ENCODE measurements at regions not wholly inside any gene's neighbourhood (a gene's known extent, or its start where the extent isn't known, plus 50 kb on each side); places are given as distances from the start of the nearest gene placed in this dataset.

DNA sequence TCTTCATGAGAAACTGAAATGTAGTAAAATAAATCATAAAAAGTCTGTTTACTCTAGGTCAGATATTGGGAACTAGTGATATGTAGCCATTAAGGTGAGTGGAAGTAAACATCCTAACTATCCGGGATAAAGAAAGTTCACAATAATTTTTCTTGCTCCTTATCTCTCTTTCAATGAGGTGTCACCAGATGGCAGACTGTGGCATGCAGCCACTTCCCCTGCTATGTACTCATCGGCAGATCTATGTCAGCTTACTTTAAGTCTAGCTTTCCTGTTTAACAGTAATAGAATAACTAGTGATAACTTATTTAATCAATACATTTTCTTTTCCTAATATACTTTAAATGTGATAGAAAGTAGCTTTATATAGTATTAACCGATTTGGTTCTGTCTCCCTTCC lies 181.9 kb downstream of the NDFIP2 start:
- no peak overlapping the region for H3K4me2 ChIP-seq (ENCODE audit: control insufficient read depth, extremely low read depth, insufficient read depth, low read depth, low read length)
- DNase-seq (ENCODE audit: low read depth, low spot score) (no peak), FAIRE-seq (no peak)
- H3K27ac ChIP-seq (ENCODE audit: control insufficient read depth, insufficient read depth, low read length): no peak overlapping the region
- H4K20me1 ChIP-seq (ENCODE audit: control insufficient read depth, extremely low read depth, insufficient read depth, low read length): no peaks in the 10 kb centered on the region
- H3K9me1 ChIP-seq (ENCODE audit: control insufficient read depth, extremely low read depth, insufficient read depth, low read length): no peaks in the 10 kb centered on the region
- dilution Hi-C loops (cut with MboI; ENCODE audit: extremely low pct_ligation_motif_present, low sequenced_read_pairs): no loop called here
- H3K36me3 ChIP-seq (ENCODE audit: control insufficient read depth in 2 of 2, extremely low read depth in 1 of 2, insufficient read depth in 2 of 2, low read length in 2 of 2): no peaks in the 10 kb centered on the region
- no peak overlapping the region for H3K4me3 ChIP-seq (ENCODE audit: control insufficient read depth in 2 of 3, extremely low read depth in 1 of 3, insufficient read depth in 2 of 3, low read depth in 1 of 3, low read length in 3 of 3)
- H3K79me2 ChIP-seq (ENCODE audit: control insufficient read depth, insufficient read depth, low read length): no peaks in the 10 kb centered on the region
- no peak for TF ChIP-seq EZH2 (IDR thresholded peaks at IDR 0.05; ENCODE audit: low read length)
- TF ChIP-seq, protein P1, sequence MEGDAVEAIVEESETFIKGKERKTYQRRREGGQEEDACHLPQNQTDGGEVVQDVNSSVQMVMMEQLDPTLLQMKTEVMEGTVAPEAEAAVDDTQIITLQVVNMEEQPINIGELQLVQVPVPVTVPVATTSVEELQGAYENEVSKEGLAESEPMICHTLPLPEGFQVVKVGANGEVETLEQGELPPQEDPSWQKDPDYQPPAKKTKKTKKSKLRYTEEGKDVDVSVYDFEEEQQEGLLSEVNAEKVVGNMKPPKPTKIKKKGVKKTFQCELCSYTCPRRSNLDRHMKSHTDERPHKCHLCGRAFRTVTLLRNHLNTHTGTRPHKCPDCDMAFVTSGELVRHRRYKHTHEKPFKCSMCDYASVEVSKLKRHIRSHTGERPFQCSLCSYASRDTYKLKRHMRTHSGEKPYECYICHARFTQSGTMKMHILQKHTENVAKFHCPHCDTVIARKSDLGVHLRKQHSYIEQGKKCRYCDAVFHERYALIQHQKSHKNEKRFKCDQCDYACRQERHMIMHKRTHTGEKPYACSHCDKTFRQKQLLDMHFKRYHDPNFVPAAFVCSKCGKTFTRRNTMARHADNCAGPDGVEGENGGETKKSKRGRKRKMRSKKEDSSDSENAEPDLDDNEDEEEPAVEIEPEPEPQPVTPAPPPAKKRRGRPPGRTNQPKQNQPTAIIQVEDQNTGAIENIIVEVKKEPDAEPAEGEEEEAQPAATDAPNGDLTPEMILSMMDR (optimal IDR thresholded peaks at IDR 0.05 in 1 of 3, IDR thresholded peaks at IDR 0.05 in 1 of 3, conservative IDR thresholded peaks at IDR 0.05 in 1 of 3; ENCODE audit: extremely low read depth in 1 of 3, insufficient read depth in 2 of 3, low read length in 3 of 3): peak in 1 of 3 experiments; percentile 41
- no peak overlapping the region for H3K9ac ChIP-seq (ENCODE audit: control insufficient read depth, extremely low read depth, insufficient read depth, low read length)
- peak overlapping the region; percentile 49 for H2AFZ ChIP-seq (ENCODE audit: control insufficient read depth, low read length)
- peaks cover 22% of the 10 kb centered on the region for H3K4me1 ChIP-seq (ENCODE audit: control insufficient read depth, extremely low read depth, insufficient read depth, low read length)
- H3K9me3 ChIP-seq (ENCODE audit: control insufficient read depth, low read depth, low read length): no peaks in the 10 kb centered on the region
- no peaks in the 10 kb centered on the region for H3K27me3 ChIP-seq (ENCODE audit: control insufficient read depth, extremely low read depth, insufficient read depth, low read length)

DNA sequence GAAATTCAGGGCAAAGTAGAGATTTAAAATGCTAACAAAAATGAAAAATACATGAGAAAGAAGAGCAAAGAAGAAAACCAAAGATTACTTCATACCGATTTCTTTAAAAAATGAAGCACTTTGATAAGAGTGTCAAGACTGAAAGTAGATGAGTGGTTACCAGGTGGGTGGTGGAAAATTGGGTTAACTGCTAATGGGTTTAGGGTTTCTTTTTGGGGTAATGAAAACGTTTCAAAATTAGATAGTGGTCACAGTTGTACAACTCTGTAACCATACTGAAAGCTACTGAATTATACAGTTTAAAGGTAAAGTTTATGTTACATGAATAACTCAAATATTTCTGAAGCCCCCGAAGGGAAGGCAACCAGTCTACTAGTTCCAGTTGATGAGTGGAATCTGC lies 179.4 kb downstream of the NDFIP2 start:
- H3K79me2 ChIP-seq (ENCODE audit: control insufficient read depth, insufficient read depth, low read length): no peaks in the 10 kb centered on the region
- H3K27ac ChIP-seq (ENCODE audit: control insufficient read depth, insufficient read depth, low read length): no peak overlapping the region
- no peak overlapping the region for H3K9ac ChIP-seq (ENCODE audit: control insufficient read depth, extremely low read depth, insufficient read depth, low read length)
- H3K4me2 ChIP-seq (ENCODE audit: control insufficient read depth, extremely low read depth, insufficient read depth, low read depth, low read length): no peak overlapping the region
- TF ChIP-seq, protein P1 (optimal IDR thresholded peaks at IDR 0.05 in 1 of 3, IDR thresholded peaks at IDR 0.05 in 1 of 3, conservative IDR thresholded peaks at IDR 0.05 in 1 of 3; ENCODE audit: extremely low read depth in 1 of 3, insufficient read depth in 2 of 3, low read length in 3 of 3): no peak
- TF ChIP-seq EZH2 (IDR thresholded peaks at IDR 0.05; ENCODE audit: low read length): no peak
- no peaks in the 10 kb centered on the region for H3K9me3 ChIP-seq (ENCODE audit: control insufficient read depth, low read depth, low read length)
- H4K20me1 ChIP-seq (ENCODE audit: control insufficient read depth, extremely low read depth, insufficient read depth, low read length): no peaks in the 10 kb centered on the region
- H3K4me1 ChIP-seq (ENCODE audit: control insufficient read depth, extremely low read depth, insufficient read depth, low read length): peaks cover 22% of the 10 kb centered on the region
- no peak overlapping the region for H2AFZ ChIP-seq (ENCODE audit: control insufficient read depth, low read length)
- dilution Hi-C loops (cut with MboI; ENCODE audit: extremely low pct_ligation_motif_present, low sequenced_read_pairs): no loop called here
- no peaks in the 10 kb centered on the region for H3K9me1 ChIP-seq (ENCODE audit: control insufficient read depth, extremely low read depth, insufficient read depth, low read length)
- DNase-seq (ENCODE audit: low read depth, low spot score) (no peak), FAIRE-seq (no peak)
- H3K36me3 ChIP-seq (ENCODE audit: control insufficient read depth in 2 of 2, extremely low read depth in 1 of 2, insufficient read depth in 2 of 2, low read length in 2 of 2): no peaks in the 10 kb centered on the region
- H3K27me3 ChIP-seq (ENCODE audit: control insufficient read depth, extremely low read depth, insufficient read depth, low read length): no peaks in the 10 kb centered on the region
- H3K4me3 ChIP-seq (ENCODE audit: control insufficient read depth in 2 of 3, extremely low read depth in 1 of 3, insufficient read depth in 2 of 3, low read depth in 1 of 3, low read length in 3 of 3): no peak overlapping the region

All from keratinocyte (primary cell).